Endothelial cell of umbilical vein (primary cell): ENCODE measurements at regions not wholly inside any gene's neighbourhood (a gene's known extent, or its start where the extent isn't known, plus 50 kb on each side); places are given as distances from the start of the nearest gene placed in this dataset.

Source experiments
- BruUV-seq: library from RNA; stranded (reverse); fragments of 400-500 nt; replicated peaks from 2 replicates; lab custom pipeline; 2021; lab: Mats Ljungman, UMichigan
- CTCF ChIA-PET: fragments of 300-600, 350-600 bp; sonication (Branson Sonifier 250); formaldehyde crosslinking; loops from one replicate; lab custom pipeline; 2021; ENCODE audit warnings: antibody characterized with exemption, inconsistent platforms; lab: Charles Lee
- POLR2A ChIA-PET: fragments of 300-600, 350-600 bp; sonication (Branson Sonifier 250); formaldehyde crosslinking; loops from one replicate; lab custom pipeline; 2021; ENCODE audit warnings: antibody characterized with exemption, inconsistent platforms; lab: Charles Lee
- DNase-seq: peaks from one replicate; pipeline ENCODE4 v3.0.0-alpha.2; 2011; ENCODE audit warnings: low read depth, low spot score
- FAIRE-seq: peaks from 2 replicates; lab custom pipeline; 2011; peaks lifted over from hg19 to GRCh38; lab: Jason Lieb, UNC
- H2AFZ ChIP-seq: 2 replicates; pipeline ENCODE4 v1.6.0; 2012; ENCODE audit warnings: low read depth, low read length, control low read depth, inconsistent platforms
- H3K27ac ChIP-seq: 2 replicates; pipeline ENCODE4 v1.5.1; 2011; ENCODE audit warnings: low read depth, mild to moderate bottlenecking, control low read depth, low read length, moderate library complexity; ENCODE audit not compliant: insufficient read depth
- H3K27me3 ChIP-seq, 2 experiments: 2 replicates each; pipeline versions ENCODE4 v1.6.0 to v1.6.1; 2011; ENCODE audit warnings: low read length in 2 of 2, mixed read lengths in 1 of 2; ENCODE audit not compliant: control insufficient read depth in 2 of 2, insufficient read depth in 2 of 2
- H3K36me3 ChIP-seq, 2 experiments: 2 replicates in 1 of 2; 3 replicates in 1 of 2; pipeline ENCODE4 v1.5.1; 2011; ENCODE audit warnings: low read length in 2 of 2, mild to moderate bottlenecking in 1 of 2, moderate library complexity in 1 of 2; ENCODE audit not compliant: control insufficient read depth in 2 of 2, insufficient read depth in 2 of 2; ENCODE audit errors: extremely low read depth in 1 of 2
- H3K4me1 ChIP-seq: 3 replicates; pipeline ENCODE4 v1.5.1; 2011; ENCODE audit warnings: mild to moderate bottlenecking, low read length; ENCODE audit not compliant: control insufficient read depth, insufficient read depth; ENCODE audit errors: extremely low read depth
- H3K4me2 ChIP-seq: 2 replicates; pipeline ENCODE4 v1.6.1; 2011; ENCODE audit warnings: low read length, control low read depth, mixed read lengths; ENCODE audit not compliant: insufficient read depth
- H3K4me3 ChIP-seq, 3 experiments: fragments of 200-600 bp in 1 of 3; sonication (generic), shearing (Covaris generic) in 1 of 3; replicated peaks in 1 of 3; 2 replicates each; pipeline ENCODE4 v1.5.1; 2011 to 2016; ENCODE audit warnings: control low read depth in 3 of 3, low read length in 3 of 3, mild to moderate bottlenecking in 2 of 3, inconsistent platforms in 1 of 3, low read depth in 1 of 3, moderate library complexity in 1 of 3; ENCODE audit not compliant: insufficient read depth in 1 of 3
- H3K79me2 ChIP-seq: 2 replicates; pipeline ENCODE4 v1.6.0; 2012; ENCODE audit warnings: low read length, inconsistent platforms; ENCODE audit not compliant: control insufficient read depth, insufficient read depth
- H3K9ac ChIP-seq: replicated peaks from 2 replicates; pipeline ENCODE3; 2011; ENCODE audit warnings: low read length, control low read depth; ENCODE audit not compliant: insufficient read depth; ENCODE audit errors: extremely low read depth
- H3K9me1 ChIP-seq: replicated peaks from 3 replicates; pipeline ENCODE4 v1.6.0; 2011; ENCODE audit warnings: mild to moderate bottlenecking, low read length; ENCODE audit not compliant: control insufficient read depth, insufficient read depth; ENCODE audit errors: extremely low read depth
- H3K9me3 ChIP-seq: replicated peaks from 2 replicates; pipeline ENCODE4 v1.5.1; 2012; ENCODE audit warnings: low read length, inconsistent platforms; ENCODE audit not compliant: control insufficient read depth, insufficient read depth
- H4K20me1 ChIP-seq: replicated peaks from 2 replicates; pipeline ENCODE3; 2011; ENCODE audit warnings: mild to moderate bottlenecking, low read length; ENCODE audit not compliant: control insufficient read depth, insufficient read depth; ENCODE audit errors: extremely low read depth
- EZH2 ChIP-seq: IDR thresholded peaks from 2 replicates; pipeline ENCODE4 v1.6.1; 2012; ENCODE audit warnings: borderline replicate concordance, low read depth, mild to moderate bottlenecking, moderate library complexity, low read length, inconsistent platforms; ENCODE audit not compliant: severe bottlenecking
- FOS ChIP-seq: IDR thresholded peaks from 2 replicates; pipeline ENCODE4 v1.6.1; 2011; ENCODE audit warnings: mild to moderate bottlenecking, low read length, moderate library complexity, borderline replicate concordance; ENCODE audit not compliant: insufficient read depth
- GATA2 ChIP-seq: IDR thresholded peaks from 2 replicates; pipeline ENCODE4 v1.7.0; 2011; ENCODE audit warnings: low read depth, mild to moderate bottlenecking, moderate library complexity, mixed read lengths, low read length; ENCODE audit not compliant: insufficient read length, insufficient read depth
- JUN ChIP-seq: IDR thresholded peaks from 2 replicates; pipeline ENCODE4 v1.6.1; 2011; ENCODE audit warnings: borderline replicate concordance, low read depth; ENCODE audit not compliant: insufficient read length, insufficient read depth
- MAX ChIP-seq: IDR thresholded peaks from 2 replicates; pipeline ENCODE4 v1.6.1; 2011; ENCODE audit not compliant: insufficient read depth, insufficient read length
- MYC ChIP-seq: IDR thresholded peaks from one replicate; pipeline ENCODE4 v1.6.1; 2011; ENCODE audit warnings: mild to moderate bottlenecking, low read depth, low read length
- POLR2A ChIP-seq: IDR thresholded peaks from 2 replicates; pipeline ENCODE4 v1.6.1; 2012; ENCODE audit warnings: low read depth, mild to moderate bottlenecking, control low read depth, low read length
- POLR2AphosphoS5 ChIP-seq: IDR thresholded peaks from 2 replicates; pipeline ENCODE4 v1.6.1; 2012; ENCODE audit warnings: low read depth, mild to moderate bottlenecking, control low read depth, low read length, moderate library complexity; ENCODE audit not compliant: insufficient read depth
- dilution Hi-C: fragments of 300-500 bp; cut with MboI; formaldehyde crosslinking; loops from one replicate; pipeline ENCODE4 v1.15.0; 2019; ENCODE audit warnings: low sequenced_read_pairs; ENCODE audit not compliant: extremely low pct_ligation_motif_present
- intact Hi-C: fragments of 100-400 bp; cut with micrococcal nuclease; formaldehyde crosslinking; loops from one replicate; pipeline ENCODE4 v1.10.0; 2022
- TF ChIP-seq, protein P1 (sequence below), 2 donors: IDR thresholded peaks; 1 replicate in 1 of 2; 2 replicates in 1 of 2; pipeline ENCODE4 v1.5.1; 2011; ENCODE audit warnings: low read length in 2 of 2, mild to moderate bottlenecking in 2 of 2, moderate library complexity in 2 of 2, control low read depth in 1 of 2, inconsistent platforms in 1 of 2, low read depth in 1 of 2; ENCODE audit not compliant: insufficient read depth in 1 of 2; ENCODE audit errors: extremely low read depth in 1 of 2

DNA sequence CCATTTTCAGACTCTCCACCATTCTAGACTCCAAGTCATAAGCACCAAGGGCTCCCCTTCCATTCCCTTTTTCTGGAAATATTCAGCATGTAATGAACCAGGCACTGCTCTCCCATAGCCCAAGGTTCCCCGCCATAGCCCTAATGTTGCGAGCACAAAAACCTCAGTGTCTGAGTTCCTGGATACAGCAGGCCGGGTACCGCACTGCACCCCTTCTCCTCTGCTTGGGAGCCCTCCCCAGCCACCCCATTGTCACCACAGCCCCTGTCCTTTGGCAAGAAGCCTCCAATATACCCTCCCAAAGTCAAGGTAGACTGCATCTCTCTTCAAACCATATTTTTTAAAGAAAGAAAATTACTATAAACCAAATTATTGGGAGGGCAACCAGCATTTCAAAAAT is 1341.1 kb downstream of the BRD1 start:
- Histone ChIP-seq H3K27ac (no peak overlapping the region), H3K4me1 (no peaks in the 10 kb centered on the region), H2AFZ (no peak overlapping the region), H3K27me3 (peaks cover 20 to 27% of the 10 kb centered on the region in 2 experiments), H3K79me2 (no peaks in the 10 kb centered on the region), H3K36me3 (no peaks in the 10 kb centered on the region), H3K9me3 (no peaks in the 10 kb centered on the region), H3K4me3 (no peak overlapping the region), H4K20me1 (no peaks in the 10 kb centered on the region), H3K9ac (no peak overlapping the region), H3K9me1 (no peaks in the 10 kb centered on the region), H3K4me2 (no peak overlapping the region)
- DNase-seq (no peak), FAIRE-seq (no peak)
- no TSS peak for BruUV-seq
- POLR2A ChIA-PET = no interaction called here
- intact Hi-C loops = loop anchor here (10.0 kb wide), 1 partner anchor 1692 kb away; no protein-coding TSS in a partner anchor
- CTCF ChIA-PET = no interaction called here
- TF ChIP-seq POLR2A (no peak), FOS (no peak), GATA2 (no peak), JUN (no peak), POLR2AphosphoS5 (no peak), EZH2 (no peak), MYC (no peak), MAX (no peak)
- TF ChIP-seq, protein P1, sequence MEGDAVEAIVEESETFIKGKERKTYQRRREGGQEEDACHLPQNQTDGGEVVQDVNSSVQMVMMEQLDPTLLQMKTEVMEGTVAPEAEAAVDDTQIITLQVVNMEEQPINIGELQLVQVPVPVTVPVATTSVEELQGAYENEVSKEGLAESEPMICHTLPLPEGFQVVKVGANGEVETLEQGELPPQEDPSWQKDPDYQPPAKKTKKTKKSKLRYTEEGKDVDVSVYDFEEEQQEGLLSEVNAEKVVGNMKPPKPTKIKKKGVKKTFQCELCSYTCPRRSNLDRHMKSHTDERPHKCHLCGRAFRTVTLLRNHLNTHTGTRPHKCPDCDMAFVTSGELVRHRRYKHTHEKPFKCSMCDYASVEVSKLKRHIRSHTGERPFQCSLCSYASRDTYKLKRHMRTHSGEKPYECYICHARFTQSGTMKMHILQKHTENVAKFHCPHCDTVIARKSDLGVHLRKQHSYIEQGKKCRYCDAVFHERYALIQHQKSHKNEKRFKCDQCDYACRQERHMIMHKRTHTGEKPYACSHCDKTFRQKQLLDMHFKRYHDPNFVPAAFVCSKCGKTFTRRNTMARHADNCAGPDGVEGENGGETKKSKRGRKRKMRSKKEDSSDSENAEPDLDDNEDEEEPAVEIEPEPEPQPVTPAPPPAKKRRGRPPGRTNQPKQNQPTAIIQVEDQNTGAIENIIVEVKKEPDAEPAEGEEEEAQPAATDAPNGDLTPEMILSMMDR (IDR thresholded peaks at IDR 0.05; ENCODE audit: extremely low read depth in 1 of 2, insufficient read depth in 1 of 2, low read depth in 1 of 2, low read length in 2 of 2) = no peak
- dilution Hi-C loops = no loop called here
